Peyer's patch (tissue), 4 donors: ENCODE measurements at regions not wholly inside any gene's neighbourhood (a gene's known extent, or its start where the extent isn't known, plus 50 kb on each side); places are given as distances from the start of the nearest gene placed in this dataset.

Source experiments
- CTCF ChIP-seq, 6 experiments: fragments of 450-650 bp in 4 of 6; fragments of 200-600 bp in 2 of 6; sonication (generic) in 1 of 6; IDR thresholded peaks; one replicate each; pipeline ENCODE4 v1.5.1; 2017 to 2019; ENCODE audit warnings: antibody characterized with exemption in 6 of 6, mild to moderate bottlenecking in 3 of 6, moderate library complexity in 1 of 6
- POLR2A ChIP-seq, 2 donors: fragments of 450-650 bp; IDR thresholded peaks; one replicate each; pipeline ENCODE4 v1.5.1; 2017; ENCODE audit warnings: antibody characterized with exemption in 2 of 2, mild to moderate bottlenecking in 2 of 2, moderate library complexity in 2 of 2

DNA sequence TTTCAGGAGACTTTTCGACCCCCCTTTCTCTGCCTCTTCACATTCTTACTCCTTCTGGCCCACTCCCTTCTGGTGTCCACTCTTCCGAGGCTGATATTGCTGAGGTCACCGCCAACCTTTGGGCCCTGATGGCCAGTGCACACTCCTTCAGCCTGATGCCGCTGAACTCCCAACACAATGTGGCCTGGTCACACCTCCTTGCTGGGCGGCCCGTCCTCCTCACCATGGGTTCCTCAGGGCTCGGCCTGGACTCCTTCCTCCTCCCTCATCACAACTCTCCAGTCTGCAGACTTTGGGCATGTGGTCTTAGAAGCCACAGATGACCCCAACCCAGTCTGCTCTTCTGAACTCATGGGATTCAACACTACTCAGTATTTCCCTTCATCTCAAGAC, 583.0 kb upstream of the MGMT start:
- TF ChIP-seq CTCF (IDR thresholded peaks at IDR 0.05), result no peak
- TF ChIP-seq POLR2A (IDR thresholded peaks at IDR 0.05), result no peak
